Glomerular visceral epithelial cell (primary cell): ENCODE measurements at regions not wholly inside any gene's neighbourhood (a gene's known extent, or its start where the extent isn't known, plus 50 kb on each side); places are given as distances from the start of the nearest gene placed in this dataset.

Source experiments
- DNase-seq: peaks from one replicate; pipeline ENCODE4 v3.0.0-alpha.2; 2016; ENCODE audit errors: extremely low spot score

- DNase-seq: no peak
Observed at GRCh38 chr2:236317938-236318396, 53.8 kb upstream of the ASB18 start.

GRCh38 chr2:236318401-236318800 lies 54.2 kb upstream of the ASB18 start:
- no peak for DNase-seq

GRCh38 chr2:236319036-236319435 lies 54.8 kb upstream of the ASB18 start:
- DNase-seq: no peak

DNA sequence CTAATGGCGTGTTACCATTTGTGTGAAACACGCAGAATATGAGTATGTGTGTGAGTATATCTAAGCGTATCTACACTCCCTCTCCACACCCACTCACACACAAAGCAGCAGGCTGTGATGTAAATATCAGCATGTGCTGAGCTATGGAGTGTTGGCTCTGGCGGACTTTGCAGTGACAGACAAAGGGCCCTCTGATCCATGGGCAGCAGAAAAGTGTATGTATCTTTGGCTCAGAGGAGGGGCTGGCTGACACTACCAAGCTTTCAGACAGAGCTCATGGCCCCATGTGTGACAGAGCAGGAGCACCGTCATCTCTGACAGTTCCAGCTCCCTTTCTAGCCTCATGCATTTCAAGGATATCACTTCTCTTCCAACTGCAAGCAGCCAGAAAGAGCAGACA lies 57.2 kb upstream of the ASB18 start:
- DNase-seq: no peak

DNA sequence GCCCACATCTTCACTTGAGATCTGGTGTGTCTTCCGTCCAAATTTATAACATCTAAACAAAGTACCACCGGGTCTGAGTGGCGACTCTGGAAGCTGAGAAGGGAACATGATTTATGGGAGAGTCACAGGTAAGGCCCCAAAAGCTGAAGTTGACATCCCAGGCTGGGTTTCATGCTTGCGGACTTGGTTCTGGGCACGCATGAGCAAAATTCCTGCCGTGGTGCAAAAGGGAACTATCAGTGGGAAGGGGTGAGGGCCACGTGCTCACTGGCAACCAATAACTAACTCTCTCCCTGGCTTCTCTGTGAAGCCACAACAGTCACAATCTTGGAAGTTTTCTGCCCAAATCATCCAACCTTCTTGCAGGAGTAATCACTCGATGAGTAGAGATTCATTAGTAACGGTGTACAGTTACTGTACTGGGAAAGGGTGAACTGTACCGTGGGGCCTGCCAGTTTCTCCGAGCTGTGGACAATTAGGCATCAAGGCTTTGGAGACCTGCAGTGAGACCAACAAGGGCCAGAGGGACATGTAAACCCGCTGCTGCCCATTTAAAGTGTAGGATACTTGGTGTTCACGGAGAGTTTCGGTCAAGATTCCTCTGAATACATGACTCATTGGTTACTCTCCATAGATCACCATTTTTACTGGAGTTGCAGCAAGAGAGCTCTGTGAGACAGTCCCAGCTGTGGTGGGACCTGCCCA lies 69.4 kb upstream of the ASB18 start:
- DNase-seq: no peak

DNA sequence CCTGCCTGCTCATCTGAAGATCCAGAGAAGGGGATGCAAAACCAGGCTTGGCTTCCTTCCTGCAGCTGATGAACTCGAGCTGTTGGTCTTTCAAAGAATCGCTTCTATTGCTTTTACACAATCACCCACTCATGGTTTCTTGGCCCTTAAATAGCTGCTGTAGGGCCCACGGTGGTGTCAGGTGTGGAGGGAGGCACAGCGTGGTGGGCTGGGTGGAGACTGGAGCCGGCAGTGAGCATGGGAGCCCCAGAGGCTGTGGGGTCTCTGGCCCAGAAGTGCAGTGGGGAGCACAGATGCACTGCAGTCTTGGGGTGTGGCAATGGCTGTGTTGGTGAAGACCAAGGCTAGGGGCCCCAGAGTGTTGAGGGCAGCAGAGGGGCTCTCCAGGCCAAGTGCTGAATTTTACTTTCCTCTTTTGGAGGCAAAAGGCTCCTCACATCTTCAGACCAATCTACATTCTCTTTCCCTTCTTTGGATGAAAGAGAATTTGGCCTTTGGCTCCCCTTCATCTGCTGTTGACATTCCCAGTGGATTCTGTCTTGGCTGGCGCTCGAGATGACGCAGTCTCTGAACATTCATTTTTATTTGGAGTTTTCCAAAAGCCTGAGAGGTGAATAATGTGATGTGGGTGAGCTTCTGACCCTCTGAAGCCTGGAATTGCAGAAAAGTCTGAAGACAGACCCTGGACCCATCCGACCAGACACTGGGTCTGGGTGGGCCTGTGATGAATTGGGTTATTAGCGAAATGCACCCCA lies 70.1 kb upstream of the ASB18 start:
- no peak for DNase-seq

DNA sequence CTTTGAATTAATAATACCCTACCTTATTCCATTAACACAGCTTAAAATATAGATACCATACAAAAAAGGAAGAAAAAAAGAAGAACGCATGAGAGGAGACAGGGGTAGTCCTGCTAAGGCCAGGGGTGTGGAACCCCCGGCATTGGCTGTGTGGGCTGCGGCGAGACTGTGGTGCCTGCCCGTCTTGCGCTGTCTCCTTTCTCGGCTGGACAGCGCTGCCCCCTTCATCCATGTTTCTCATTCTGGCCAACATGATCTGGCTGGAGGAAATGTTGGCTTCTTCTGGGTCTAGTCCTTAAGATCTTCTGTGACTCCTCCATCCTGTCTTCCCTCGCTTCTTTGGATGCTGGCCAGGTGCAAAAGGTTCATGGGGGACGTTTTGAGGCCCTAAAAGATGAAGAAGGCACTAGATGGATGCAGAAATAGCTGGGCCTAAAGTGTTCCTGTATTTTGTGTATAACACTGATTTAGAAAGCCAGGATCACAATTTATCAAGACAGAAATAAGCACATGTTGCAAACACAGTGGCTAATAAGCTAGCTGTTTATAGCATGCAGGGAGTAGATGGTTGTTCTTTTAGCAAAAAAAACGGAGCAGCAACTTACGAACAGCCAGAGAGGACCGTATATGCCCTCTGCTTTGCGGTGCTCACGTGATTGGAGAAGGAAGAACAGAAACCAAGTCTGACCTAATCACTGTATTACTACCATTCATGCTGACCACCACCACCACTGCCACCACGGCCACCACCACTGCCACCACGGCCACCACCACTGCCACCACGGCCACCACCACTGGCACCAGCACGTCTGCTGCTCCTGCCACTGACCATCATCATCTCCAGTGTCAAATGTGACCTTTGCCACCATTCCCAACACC lies 71.7 kb upstream of the ASB18 start:
- DNase-seq: no peak

GRCh38 chr2:236336575-236337464 lies 72.6 kb upstream of the ASB18 start:
- no peak for DNase-seq

DNA sequence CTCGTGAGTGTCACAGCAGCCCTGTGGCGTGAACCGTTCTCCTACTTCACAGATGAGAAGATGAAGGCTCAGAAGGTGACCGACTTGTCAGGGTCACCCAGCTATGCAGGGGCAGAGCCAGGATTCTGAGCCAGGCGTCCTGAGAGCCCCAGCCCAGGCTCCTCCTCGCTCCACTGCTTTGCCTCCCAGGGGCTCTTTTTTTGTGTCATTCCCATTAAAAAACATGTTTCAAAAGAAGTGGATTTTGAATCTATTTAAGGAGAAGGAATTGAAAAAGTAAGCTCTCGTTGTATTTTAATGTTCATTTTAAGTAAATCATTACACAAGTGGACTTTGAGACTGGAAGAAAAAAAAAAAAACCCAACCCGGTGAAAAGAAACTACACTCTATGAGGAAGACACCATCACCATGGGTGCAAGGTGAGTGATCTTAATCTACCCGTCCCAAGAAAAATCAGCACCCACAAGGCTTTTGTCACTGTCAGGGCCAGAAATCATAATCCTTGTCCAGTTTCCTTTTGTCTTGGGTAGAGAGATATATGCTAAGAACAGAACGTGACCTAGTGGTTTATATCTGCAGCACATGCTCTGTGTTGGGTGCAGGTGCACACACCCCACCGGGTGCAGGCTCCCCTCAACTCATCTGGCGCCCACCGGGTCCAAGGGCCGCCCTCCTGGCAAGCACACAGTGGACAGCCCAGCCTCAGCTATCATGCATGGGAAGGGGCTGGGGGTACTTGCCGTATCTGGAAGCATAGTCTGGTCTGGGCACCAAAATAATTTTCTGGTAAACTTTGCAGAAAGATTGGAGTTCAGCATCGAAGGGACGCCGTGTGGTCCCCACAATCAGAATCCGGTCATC lies 73.5 kb upstream of the ASB18 start:
- no peak for DNase-seq

GRCh38 chr2:236338495-236339184 lies 74.4 kb upstream of the ASB18 start:
- no peak for DNase-seq

- DNase-seq: no peak
Observed at GRCh38 chr2:236340251-236340650, 76.0 kb upstream of the ASB18 start.

GRCh38 chr2:236341067-236341466 lies 76.9 kb upstream of the ASB18 start:
- no peak for DNase-seq

- DNase-seq: no peak
Observed at GRCh38 chr2:236341721-236342120, 77.5 kb upstream of the ASB18 start.

DNA sequence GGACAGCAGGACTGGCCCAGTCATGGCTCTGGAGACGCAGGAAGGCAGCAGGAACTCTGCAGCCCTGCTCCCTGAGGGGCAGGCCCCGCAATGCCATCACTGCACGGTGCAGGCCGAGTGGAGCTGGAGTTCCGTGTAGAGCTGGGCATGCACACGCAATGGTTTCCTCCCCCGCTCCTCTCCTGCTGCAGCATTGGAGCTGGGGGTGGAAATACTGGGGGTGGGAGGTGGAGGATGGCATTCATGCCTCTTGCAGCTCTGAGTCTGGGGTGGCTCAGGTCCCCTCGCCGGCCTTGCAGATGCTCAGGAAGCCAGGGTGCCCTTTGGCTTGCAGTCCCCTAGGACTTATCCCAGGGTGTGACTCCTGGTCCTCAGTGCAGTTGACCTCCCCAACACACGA lies 78.3 kb upstream of the ASB18 start:
- no peak for DNase-seq

- DNase-seq: no peak
Observed at GRCh38 chr2:236342951-236343350, 78.7 kb upstream of the ASB18 start.

- peak; percentile 80 for DNase-seq
Observed at GRCh38 chr2:236343400-236344161, 79.4 kb upstream of the ASB18 start.

- DNase-seq: no peak
Observed at GRCh38 chr2:236344446-236344845, 80.2 kb upstream of the ASB18 start.

GRCh38 chr2:236345081-236345714 lies 81.0 kb upstream of the ASB18 start:
- DNase-seq: no peak

GRCh38 chr2:236346366-236346765 lies 82.2 kb upstream of the ASB18 start:
- DNase-seq: no peak
